ENCODE measurements at regions not wholly inside any gene's neighbourhood (a gene's known extent, or its start where the extent isn't known, plus 50 kb on each side); places are given as distances from the start of the nearest gene placed in this dataset.

DNA sequence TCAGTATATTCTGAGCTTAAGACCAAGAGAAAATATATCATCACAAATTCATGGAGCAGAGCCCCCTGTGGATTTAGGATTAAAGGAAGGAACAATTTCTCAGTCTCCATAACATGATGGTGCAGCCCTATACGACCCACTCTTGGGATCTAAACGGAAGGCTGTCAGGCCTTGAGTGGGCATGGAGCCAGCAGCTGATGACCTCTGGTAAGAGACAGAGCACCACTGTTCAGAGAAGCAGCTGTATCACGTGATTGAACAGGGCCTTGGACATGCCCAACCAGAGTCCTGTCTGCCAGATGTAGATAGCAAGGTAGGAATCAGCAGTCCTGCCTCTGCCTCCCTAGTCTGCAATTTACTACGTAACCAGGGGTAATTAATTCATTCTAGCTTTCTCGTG is 259.4 kb upstream of the POU3F2 start:
- TF ChIP-seq POLR2AphosphoS5 (IDR thresholded peaks at IDR 0.05; ENCODE audit: low read depth, low read length) (no peak), POLR2A (IDR thresholded peaks at IDR 0.05; ENCODE audit: low read depth, low read length) (no peak), POU2F2 (IDR thresholded peaks at IDR 0.05; ENCODE audit: low read depth, low read length) (no peak), PAX5 (IDR thresholded peaks at IDR 0.05; ENCODE audit: insufficient read depth, low read length, severe bottlenecking) (no peak)
